ENCODE measurements at regions not wholly inside any gene's neighbourhood (a gene's known extent, or its start where the extent isn't known, plus 50 kb on each side); places are given as distances from the start of the nearest gene placed in this dataset.

- no peak for TF ChIP-seq SIN3A (conservative IDR thresholded peaks at IDR 0.05 in 1 of 2, IDR thresholded peaks at IDR 0.05 in 1 of 2; ENCODE audit: low read depth in 1 of 2, low read length in 2 of 2)
- no peak for TF ChIP-seq POLR2A (IDR thresholded peaks at IDR 0.05; ENCODE audit: control extremely low read depth in 1 of 2, low read depth in 2 of 2, low read length in 2 of 2)
- TF ChIP-seq RAD21 (IDR thresholded peaks at IDR 0.05 in 1 of 2, conservative IDR thresholded peaks at IDR 0.05 in 1 of 2; ENCODE audit: low read depth in 2 of 2, low read length in 2 of 2) = no peak
- no peak for TF ChIP-seq CTCF (IDR thresholded peaks at IDR 0.05; ENCODE audit: control extremely low read depth in 1 of 3, insufficient read depth in 1 of 3, low read depth in 1 of 3, low read length in 3 of 3)
- no peak for TF ChIP-seq POLR2AphosphoS5 (IDR thresholded peaks at IDR 0.05; ENCODE audit: low read depth, low read length)
- no peak for TF ChIP-seq CHD1 (IDR thresholded peaks at IDR 0.05; ENCODE audit: low read depth, low read length)
- TF ChIP-seq MAX (IDR thresholded peaks at IDR 0.05) = no peak
- TF ChIP-seq EZH2 (IDR thresholded peaks at IDR 0.05; ENCODE audit: low read depth, low read length, severe bottlenecking) = no peak
- TF ChIP-seq CHD2 (IDR thresholded peaks at IDR 0.05; ENCODE audit: low read length) = no peak
- no peak for TF ChIP-seq EGR1 (IDR thresholded peaks at IDR 0.05; ENCODE audit: borderline replicate concordance, low read depth, low read length)
- TF ChIP-seq KDM1A (IDR thresholded peaks at IDR 0.05; ENCODE audit: borderline replicate concordance, low read length) = no peak
- TF ChIP-seq TEAD4 (IDR thresholded peaks at IDR 0.05; ENCODE audit: low read depth, low read length) = no peak
Measured at GRCh38 chr2:156215656-156216055, 116.9 kb downstream of the NR4A2 start.

Measured in H1 (cell line).